Calu3 (cell line): ENCODE measurements at regions not wholly inside any gene's neighbourhood (a gene's known extent, or its start where the extent isn't known, plus 50 kb on each side); places are given as distances from the start of the nearest gene placed in this dataset.

ENCODE experiments used
- BruUV-seq: library from RNA; stranded (reverse); fragments of 400-500 nt; replicated peaks from 2 replicates; lab custom pipeline; 2021; lab: Mats Ljungman, UMichigan
- CTCF ChIA-PET: fragments of 300-600 bp; sonication (Branson Sonifier 250); formaldehyde crosslinking; loops from one replicate; lab custom pipeline; 2022; ENCODE audit warnings: antibody characterized with exemption; lab: Charles Lee
- DNase-seq: peaks from one replicate; pipeline ENCODE4 v3.0.0; 2022
- H3K27ac Mint-ChIP-seq: one replicate; pipeline ENCODE4 v1.8.0; 2022; ENCODE audit warnings: mixed read lengths; ENCODE audit not compliant: unreplicated experiment
- H3K27me3 Mint-ChIP-seq: one replicate; pipeline ENCODE4 v1.8.0; 2022; ENCODE audit warnings: mixed read lengths; ENCODE audit not compliant: unreplicated experiment
- H3K36me3 Mint-ChIP-seq: one replicate; pipeline ENCODE4 v1.8.0; 2022; ENCODE audit warnings: mild to moderate bottlenecking, moderate library complexity, mixed read lengths; ENCODE audit not compliant: insufficient read depth, unreplicated experiment
- H3K4me1 Mint-ChIP-seq: one replicate; pipeline ENCODE4 v1.8.0; 2022; ENCODE audit warnings: mild to moderate bottlenecking, low read depth, mixed read lengths; ENCODE audit not compliant: unreplicated experiment
- H3K4me3 Mint-ChIP-seq: one replicate; pipeline ENCODE4 v1.8.0; 2022; ENCODE audit warnings: mild to moderate bottlenecking, low read depth, moderate library complexity, mixed read lengths; ENCODE audit not compliant: unreplicated experiment
- H3K9me3 Mint-ChIP-seq: one replicate; pipeline ENCODE4 v1.8.0; 2022; ENCODE audit warnings: low read depth, mixed read lengths; ENCODE audit not compliant: unreplicated experiment
- intact Hi-C: fragments of 100-400 bp; cut with micrococcal nuclease; formaldehyde crosslinking; loops from one replicate; pipeline ENCODE4 v1.10.0; 2022; ENCODE audit not compliant: unreplicated experiment
- TF ChIP-seq, protein P1 (sequence below): fragments of 200-600 bp; IDR thresholded peaks from one replicate; pipeline ENCODE4 v1.8.0; 2022; ENCODE audit warnings: antibody characterized with exemption; ENCODE audit not compliant: unreplicated experiment

DNA sequence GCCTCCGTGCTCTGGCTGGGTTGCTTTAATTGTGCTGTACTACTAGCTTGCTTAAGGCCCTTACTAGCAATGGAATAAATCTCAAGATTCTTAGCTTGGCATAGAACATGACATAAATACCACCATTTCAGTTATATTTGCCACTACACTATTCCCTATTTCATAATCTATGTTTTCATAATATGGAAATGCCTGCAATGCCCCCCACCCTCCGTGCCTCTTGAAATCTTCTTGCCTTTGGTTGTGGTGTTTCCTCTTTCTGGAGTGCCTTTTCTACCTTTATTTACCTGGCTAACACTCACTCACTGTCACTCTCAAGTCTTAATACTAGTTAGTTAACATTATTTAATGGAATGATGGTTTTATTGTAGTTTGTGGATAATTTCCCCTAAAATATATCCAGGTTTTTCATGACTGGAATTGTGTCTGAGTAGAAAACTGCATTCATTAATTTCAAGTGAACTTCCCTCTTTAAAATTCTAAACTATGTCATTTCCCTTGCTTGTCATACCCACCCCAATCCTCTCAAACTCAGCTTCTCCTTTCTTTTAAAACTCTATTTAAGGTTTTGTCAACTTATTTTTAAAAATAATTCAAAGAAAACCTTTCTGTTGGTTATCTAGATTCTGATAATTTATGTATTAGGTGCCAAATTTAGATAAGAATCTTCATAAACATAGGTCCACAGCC, 521.7 kb upstream of the DAB2 start:
- Mint-ChIP-seq H3K27me3 (no peaks in the 10 kb centered on the region), H3K9me3 (peaks cover 2% of the 10 kb centered on the region), H3K36me3 (no peaks in the 10 kb centered on the region), H3K27ac (no peak overlapping the region), H3K4me3 (no peak overlapping the region), H3K4me1 (peaks cover 7% of the 10 kb centered on the region)
- no TSS peak for BruUV-seq
- TF ChIP-seq, protein P1, sequence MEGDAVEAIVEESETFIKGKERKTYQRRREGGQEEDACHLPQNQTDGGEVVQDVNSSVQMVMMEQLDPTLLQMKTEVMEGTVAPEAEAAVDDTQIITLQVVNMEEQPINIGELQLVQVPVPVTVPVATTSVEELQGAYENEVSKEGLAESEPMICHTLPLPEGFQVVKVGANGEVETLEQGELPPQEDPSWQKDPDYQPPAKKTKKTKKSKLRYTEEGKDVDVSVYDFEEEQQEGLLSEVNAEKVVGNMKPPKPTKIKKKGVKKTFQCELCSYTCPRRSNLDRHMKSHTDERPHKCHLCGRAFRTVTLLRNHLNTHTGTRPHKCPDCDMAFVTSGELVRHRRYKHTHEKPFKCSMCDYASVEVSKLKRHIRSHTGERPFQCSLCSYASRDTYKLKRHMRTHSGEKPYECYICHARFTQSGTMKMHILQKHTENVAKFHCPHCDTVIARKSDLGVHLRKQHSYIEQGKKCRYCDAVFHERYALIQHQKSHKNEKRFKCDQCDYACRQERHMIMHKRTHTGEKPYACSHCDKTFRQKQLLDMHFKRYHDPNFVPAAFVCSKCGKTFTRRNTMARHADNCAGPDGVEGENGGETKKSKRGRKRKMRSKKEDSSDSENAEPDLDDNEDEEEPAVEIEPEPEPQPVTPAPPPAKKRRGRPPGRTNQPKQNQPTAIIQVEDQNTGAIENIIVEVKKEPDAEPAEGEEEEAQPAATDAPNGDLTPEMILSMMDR: no peak
- CTCF ChIA-PET: no interaction called here
- no peak for DNase-seq
- intact Hi-C loops: loop anchor here (5.0 to 10.0 kb wide), 3 partner anchors 342 to 428 kb away; no protein-coding TSS in a partner anchor

DNA sequence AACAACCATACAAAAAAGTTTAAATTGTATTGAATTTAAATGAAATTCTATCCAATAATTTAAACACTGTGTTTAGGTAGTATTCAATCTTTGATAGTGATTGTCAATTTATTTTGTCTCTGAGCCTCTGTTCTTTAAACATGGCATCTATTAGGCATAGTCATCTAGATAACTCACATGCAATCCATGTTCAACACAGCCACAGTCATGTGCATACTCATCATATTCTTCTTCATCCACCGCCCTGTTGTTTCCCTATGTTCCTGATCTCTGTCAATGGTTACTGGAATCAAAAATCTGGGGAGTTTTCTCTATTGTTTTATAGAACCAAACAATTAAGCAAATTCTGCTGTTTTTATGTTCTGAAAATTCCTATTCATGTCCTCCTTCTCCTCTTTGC, 521.1 kb upstream of the DAB2 start:
- H3K9me3 Mint-ChIP-seq: peaks cover 2% of the 10 kb centered on the region
- H3K4me1 Mint-ChIP-seq: peaks cover 7% of the 10 kb centered on the region
- TF ChIP-seq, protein P1: no peak
- DNase-seq: no peak
- no peak overlapping the region for H3K4me3 Mint-ChIP-seq
- BruUV-seq: no TSS peak
- CTCF ChIA-PET: no interaction called here
- intact Hi-C loops: loop anchor here (5.0 to 10.0 kb wide), 3 partner anchors 341 to 429 kb away; no protein-coding TSS in a partner anchor
- no peaks in the 10 kb centered on the region for H3K27me3 Mint-ChIP-seq
- no peaks in the 10 kb centered on the region for H3K36me3 Mint-ChIP-seq
- H3K27ac Mint-ChIP-seq: no peak overlapping the region

DNA sequence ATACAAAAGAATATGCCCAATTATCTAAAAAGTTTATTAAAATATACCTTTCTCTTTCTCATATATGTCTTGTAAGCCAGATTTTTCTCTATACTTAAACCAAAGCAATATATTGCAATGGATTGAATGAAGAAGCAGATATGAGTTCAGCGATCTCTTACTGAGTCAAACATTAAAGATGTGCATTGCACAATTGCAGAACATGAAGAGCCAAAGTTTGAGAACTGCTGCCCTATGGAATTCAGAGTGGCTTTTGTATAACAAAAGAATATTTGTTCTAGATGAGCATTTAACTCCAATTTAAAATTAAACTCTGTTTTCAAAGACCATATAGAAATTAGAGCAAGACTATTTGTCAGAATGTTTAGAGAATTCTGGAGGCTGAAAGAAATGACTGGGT, 519.0 kb upstream of the DAB2 start:
- Mint-ChIP-seq H3K4me3 (no peak overlapping the region), H3K36me3 (no peaks in the 10 kb centered on the region), H3K9me3 (no peaks in the 10 kb centered on the region), H3K4me1 (peaks cover 7% of the 10 kb centered on the region), H3K27ac (no peak overlapping the region), H3K27me3 (no peaks in the 10 kb centered on the region)
- CTCF ChIA-PET: no interaction called here
- intact Hi-C loops: loop anchor here (10.0 kb wide), 2 partner anchors 339 to 431 kb away; no protein-coding TSS in a partner anchor
- TF ChIP-seq, protein P1: no peak
- no peak for DNase-seq
- BruUV-seq: no TSS peak

DNA sequence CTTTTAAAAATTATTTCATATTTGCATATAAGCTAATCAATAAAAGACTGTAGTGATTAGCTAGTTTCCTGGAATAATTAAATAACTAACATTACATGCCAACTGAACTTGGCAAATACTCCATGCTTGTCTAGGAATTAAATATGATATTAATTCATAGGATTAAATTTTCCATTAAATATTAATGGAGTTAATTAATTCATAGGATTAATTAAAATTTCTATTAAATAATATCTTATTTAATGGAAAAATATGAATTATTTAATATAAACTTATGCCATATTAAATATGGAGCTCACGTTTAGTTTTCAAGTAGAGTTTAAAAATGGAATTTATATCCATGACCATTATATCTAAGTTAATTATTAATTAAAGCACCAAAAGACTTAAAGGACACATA, 517.8 kb upstream of the DAB2 start:
- Mint-ChIP-seq H3K36me3 (no peaks in the 10 kb centered on the region), H3K4me1 (peaks cover 7% of the 10 kb centered on the region), H3K27me3 (no peaks in the 10 kb centered on the region), H3K9me3 (no peaks in the 10 kb centered on the region), H3K27ac (no peak overlapping the region), H3K4me3 (no peak overlapping the region)
- BruUV-seq: no TSS peak
- intact Hi-C loops: loop anchor here (10.0 kb wide), 2 partner anchors 338 to 432 kb away; no protein-coding TSS in a partner anchor
- CTCF ChIA-PET: interaction anchor here (1.5 kb wide), 1 partner anchor 747 kb away, joined by 4 read pairs; no protein-coding TSS in a partner anchor
- TF ChIP-seq, protein P1: no peak
- no peak for DNase-seq
